ENCODE measurements at regions not wholly inside any gene's neighbourhood (a gene's known extent, or its start where the extent isn't known, plus 50 kb on each side); places are given as distances from the start of the nearest gene placed in this dataset.

DNA sequence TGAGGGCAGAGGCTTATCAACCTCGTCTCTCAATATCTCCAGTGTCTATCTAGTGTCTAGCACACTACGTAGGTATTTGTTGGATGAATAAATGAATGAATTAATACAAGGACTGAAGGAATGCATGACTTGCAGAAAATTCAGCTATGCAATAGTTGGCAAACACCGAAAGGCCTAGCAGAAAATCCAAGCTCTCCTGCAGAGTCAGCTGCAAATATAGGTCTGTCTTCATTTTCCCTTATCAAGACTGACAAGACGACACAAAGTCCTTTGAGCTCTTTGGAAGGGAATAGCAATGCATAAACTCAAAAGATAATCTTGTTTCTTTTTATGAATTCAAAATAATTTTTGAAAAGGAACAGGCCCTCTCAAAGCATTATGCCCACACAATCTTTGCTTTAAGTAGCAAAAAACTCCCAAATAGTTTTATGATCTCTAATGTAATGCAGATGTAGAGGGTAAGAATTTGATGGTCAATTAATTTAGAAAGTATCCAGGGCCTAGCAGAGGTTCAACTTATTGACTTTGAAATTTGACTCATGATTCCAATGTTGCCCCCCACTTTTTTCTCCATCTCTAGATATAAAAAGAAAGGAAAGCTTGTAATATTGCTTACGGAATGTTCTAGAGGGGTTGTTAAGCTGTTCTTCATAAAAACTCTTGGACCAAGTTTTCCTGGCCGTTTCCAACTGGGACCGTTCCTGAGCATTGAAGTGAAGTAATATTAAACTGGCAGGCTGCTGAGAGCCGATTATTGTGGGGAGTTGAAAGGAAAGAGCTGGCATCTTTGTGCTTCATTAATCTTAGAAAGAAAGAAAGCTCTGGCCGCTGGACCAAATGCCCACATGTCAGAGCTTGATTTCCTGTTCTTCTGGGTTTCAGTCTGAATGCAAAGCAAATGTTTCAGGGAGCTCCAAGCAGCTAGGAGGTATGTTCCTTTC lies 227.3 kb downstream of the HS3ST3A1 start:
- no CpG with 5 or more reads among the region's 9 CpGs for WGBS (ENCODE audit: extremely low coverage, insufficient coverage, low lambda C conversion rate)
- H3K27ac ChIP-seq (ENCODE audit: low read depth, low read length), result no peak overlapping the region
- H3K4me3 ChIP-seq (ENCODE audit: low read length), result no peak overlapping the region
- no peak overlapping the region for H4K5ac ChIP-seq (ENCODE audit: low read length)
- no peaks in the 10 kb centered on the region for H3K79me1 ChIP-seq (ENCODE audit: low read length)
- no peak overlapping the region for H3K18ac ChIP-seq (ENCODE audit: low read length)
- no peak overlapping the region for H3K56ac ChIP-seq (ENCODE audit: low read length)
- H3K9ac ChIP-seq (ENCODE audit: low read length), result no peak overlapping the region
- H4K8ac ChIP-seq (ENCODE audit: low read depth, low read length), result no peak overlapping the region
- H2BK15ac ChIP-seq (replicated peaks; ENCODE audit: low read depth), result no peak overlapping the region
- no peak overlapping the region for H3K4me2 ChIP-seq (ENCODE audit: low read length)
- H3K27me3 ChIP-seq (ENCODE audit: insufficient read depth, low read length, poor library complexity), result no peaks in the 10 kb centered on the region
- H3K79me2 ChIP-seq (ENCODE audit: control insufficient read depth, insufficient read depth, low read length), result no peaks in the 10 kb centered on the region
- H3K36me3 ChIP-seq (ENCODE audit: control insufficient read depth, insufficient read depth, low read length), result no peaks in the 10 kb centered on the region
- no peak overlapping the region for H2AK5ac ChIP-seq (ENCODE audit: low read length)
- H2BK5ac ChIP-seq (ENCODE audit: low read length), result no peak overlapping the region
- H3K23ac ChIP-seq (ENCODE audit: low read length), result no peak overlapping the region
- H2BK120ac ChIP-seq (ENCODE audit: low read depth, low read length), result no peak overlapping the region
- no peak for DNase-seq
- H3K4me1 ChIP-seq (ENCODE audit: control insufficient read depth, low read depth, low read length), result no peaks in the 10 kb centered on the region
- no peak overlapping the region for H3K4ac ChIP-seq (ENCODE audit: low read depth, low read length)

DNA sequence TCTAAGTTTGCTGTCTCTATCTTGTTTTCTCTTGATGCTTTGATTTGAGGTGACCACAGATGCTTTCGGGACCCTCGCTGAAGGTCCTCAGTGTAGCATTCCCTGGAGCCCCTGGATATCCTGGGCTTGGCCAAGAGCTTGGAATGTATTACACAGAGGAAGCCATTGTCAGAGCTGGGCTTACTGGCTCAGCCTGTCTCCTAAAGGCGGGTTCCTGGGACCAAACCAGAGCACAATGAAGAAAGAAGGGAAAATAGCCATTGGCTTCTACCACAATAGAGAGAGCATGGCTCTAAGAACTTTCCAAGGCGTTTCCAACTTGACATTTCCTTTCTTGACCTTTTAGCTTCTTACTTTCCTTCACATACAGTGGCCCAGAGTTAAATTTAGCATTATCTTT lies 229.3 kb downstream of the HS3ST3A1 start:
- WGBS (ENCODE audit: extremely low coverage, insufficient coverage, low lambda C conversion rate), result no CpG with 5 or more reads among the region's 4 CpGs

DNA sequence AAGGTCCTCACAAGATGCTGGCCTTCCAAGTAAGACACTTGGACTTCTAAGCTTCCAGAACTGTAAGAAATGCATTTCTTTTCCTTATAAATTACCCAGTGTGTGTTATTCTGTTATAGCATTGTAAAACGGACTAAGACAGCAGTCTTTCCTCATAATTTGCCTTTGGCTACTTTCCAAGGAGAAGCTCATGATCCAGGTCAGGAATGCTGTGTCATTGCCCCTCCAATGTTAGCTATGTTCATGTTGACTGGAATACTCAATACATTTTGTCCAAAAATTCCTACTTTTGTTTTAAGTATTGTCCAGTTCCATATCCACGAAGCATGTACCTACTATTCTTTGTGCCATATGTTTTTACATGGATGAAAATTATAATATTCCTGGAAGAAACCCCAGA lies 234.6 kb downstream of the HS3ST3A1 start:
- no peaks in the 10 kb centered on the region for H3K79me2 ChIP-seq (ENCODE audit: control insufficient read depth, insufficient read depth, low read length)
- no peaks in the 10 kb centered on the region for H3K4me1 ChIP-seq (ENCODE audit: control insufficient read depth, low read depth, low read length)
- no peak overlapping the region for H4K8ac ChIP-seq (ENCODE audit: low read depth, low read length)
- no peak overlapping the region for H2BK5ac ChIP-seq (ENCODE audit: low read length)
- H3K9ac ChIP-seq (ENCODE audit: low read length), result no peak overlapping the region
- no peak for DNase-seq
- WGBS (ENCODE audit: extremely low coverage, insufficient coverage, low lambda C conversion rate), result no CpG with 5 or more reads among the region's 2 CpGs
- no peak overlapping the region for H4K5ac ChIP-seq (ENCODE audit: low read length)
- no peak overlapping the region for H3K4me2 ChIP-seq (ENCODE audit: low read length)
- H3K23ac ChIP-seq (ENCODE audit: low read length), result no peak overlapping the region
- H2BK15ac ChIP-seq (replicated peaks; ENCODE audit: low read depth), result no peak overlapping the region
- no peak overlapping the region for H3K4me3 ChIP-seq (ENCODE audit: low read length)
- no peak overlapping the region for H2BK120ac ChIP-seq (ENCODE audit: low read depth, low read length)
- no peaks in the 10 kb centered on the region for H3K79me1 ChIP-seq (ENCODE audit: low read length)
- no peaks in the 10 kb centered on the region for H3K36me3 ChIP-seq (ENCODE audit: control insufficient read depth, insufficient read depth, low read length)
- no peak overlapping the region for H3K18ac ChIP-seq (ENCODE audit: low read length)
- H3K27me3 ChIP-seq (ENCODE audit: insufficient read depth, low read length, poor library complexity), result peaks cover 4% of the 10 kb centered on the region
- no peak overlapping the region for H2AK5ac ChIP-seq (ENCODE audit: low read length)
- H3K56ac ChIP-seq (ENCODE audit: low read length), result no peak overlapping the region
- no peak overlapping the region for H3K4ac ChIP-seq (ENCODE audit: low read depth, low read length)
- H3K27ac ChIP-seq (ENCODE audit: low read depth, low read length), result no peak overlapping the region

More for the DNA sequence above, 229.3 kb downstream of the HS3ST3A1 start:
- Histone ChIP-seq H2BK5ac (ENCODE audit: low read length) (no peak overlapping the region), H3K36me3 (ENCODE audit: control insufficient read depth, insufficient read depth, low read length) (no peaks in the 10 kb centered on the region), H3K27ac (ENCODE audit: low read depth, low read length) (no peak overlapping the region), H3K4ac (ENCODE audit: low read depth, low read length) (no peak overlapping the region), H3K4me3 (ENCODE audit: low read length) (no peak overlapping the region), H4K5ac (ENCODE audit: low read length) (no peak overlapping the region), H2BK120ac (ENCODE audit: low read depth, low read length) (no peak overlapping the region), H3K9ac (ENCODE audit: low read length) (no peak overlapping the region), H3K4me1 (ENCODE audit: control insufficient read depth, low read depth, low read length) (no peaks in the 10 kb centered on the region), H3K27me3 (ENCODE audit: insufficient read depth, low read length, poor library complexity) (no peaks in the 10 kb centered on the region), H4K8ac (ENCODE audit: low read depth, low read length) (no peak overlapping the region), H3K79me2 (ENCODE audit: control insufficient read depth, insufficient read depth, low read length) (no peaks in the 10 kb centered on the region), H3K4me2 (ENCODE audit: low read length) (no peak overlapping the region), H3K18ac (ENCODE audit: low read length) (no peak overlapping the region), H2AK5ac (ENCODE audit: low read length) (no peak overlapping the region), H3K79me1 (ENCODE audit: low read length) (no peaks in the 10 kb centered on the region), H3K56ac (ENCODE audit: low read length) (no peak overlapping the region), H2BK15ac (replicated peaks; ENCODE audit: low read depth) (no peak overlapping the region), H3K23ac (ENCODE audit: low read length) (no peak overlapping the region)
- DNase-seq, result no peak

DNA sequence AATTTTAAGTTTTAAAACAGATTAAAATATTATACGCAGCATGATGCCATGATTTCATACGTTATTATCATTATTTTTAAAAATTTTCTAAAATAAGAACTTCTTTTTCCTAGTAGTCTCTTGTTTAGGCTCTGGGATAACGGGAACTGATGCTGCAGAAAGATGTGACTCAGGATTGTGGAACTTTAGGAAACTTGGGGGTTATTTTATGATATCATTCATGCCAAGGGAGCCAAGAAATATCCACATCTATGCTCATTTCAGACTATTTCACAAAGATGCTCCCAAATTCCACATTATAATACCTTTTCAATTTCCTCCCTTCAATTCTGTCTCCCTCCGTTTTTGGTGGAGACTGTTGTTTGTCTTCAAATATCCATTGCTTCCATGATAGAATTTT lies 236.4 kb downstream of the HS3ST3A1 start:
- H4K8ac ChIP-seq (ENCODE audit: low read depth, low read length), result no peak overlapping the region
- H3K36me3 ChIP-seq (ENCODE audit: control insufficient read depth, insufficient read depth, low read length), result no peaks in the 10 kb centered on the region
- H3K23ac ChIP-seq (ENCODE audit: low read length), result no peak overlapping the region
- H3K4me1 ChIP-seq (ENCODE audit: control insufficient read depth, low read depth, low read length), result no peaks in the 10 kb centered on the region
- no peak overlapping the region for H3K9ac ChIP-seq (ENCODE audit: low read length)
- no peak overlapping the region for H2BK120ac ChIP-seq (ENCODE audit: low read depth, low read length)
- 100% methylated on average over 2 of the region's 4 CpGs for WGBS (ENCODE audit: extremely low coverage, insufficient coverage, low lambda C conversion rate)
- no peak overlapping the region for H3K27ac ChIP-seq (ENCODE audit: low read depth, low read length)
- no peak overlapping the region for H3K4me3 ChIP-seq (ENCODE audit: low read length)
- H3K4ac ChIP-seq (ENCODE audit: low read depth, low read length), result no peak overlapping the region
- no peak overlapping the region for H3K56ac ChIP-seq (ENCODE audit: low read length)
- no peak overlapping the region for H2BK5ac ChIP-seq (ENCODE audit: low read length)
- H3K79me1 ChIP-seq (ENCODE audit: low read length), result no peaks in the 10 kb centered on the region
- H2BK15ac ChIP-seq (replicated peaks; ENCODE audit: low read depth), result no peak overlapping the region
- peaks cover 6% of the 10 kb centered on the region for H3K27me3 ChIP-seq (ENCODE audit: insufficient read depth, low read length, poor library complexity)
- no peak overlapping the region for H4K5ac ChIP-seq (ENCODE audit: low read length)
- DNase-seq, result no peak
- no peak overlapping the region for H3K4me2 ChIP-seq (ENCODE audit: low read length)
- H3K18ac ChIP-seq (ENCODE audit: low read length), result no peak overlapping the region
- H2AK5ac ChIP-seq (ENCODE audit: low read length), result no peak overlapping the region
- no peaks in the 10 kb centered on the region for H3K79me2 ChIP-seq (ENCODE audit: control insufficient read depth, insufficient read depth, low read length)

DNA sequence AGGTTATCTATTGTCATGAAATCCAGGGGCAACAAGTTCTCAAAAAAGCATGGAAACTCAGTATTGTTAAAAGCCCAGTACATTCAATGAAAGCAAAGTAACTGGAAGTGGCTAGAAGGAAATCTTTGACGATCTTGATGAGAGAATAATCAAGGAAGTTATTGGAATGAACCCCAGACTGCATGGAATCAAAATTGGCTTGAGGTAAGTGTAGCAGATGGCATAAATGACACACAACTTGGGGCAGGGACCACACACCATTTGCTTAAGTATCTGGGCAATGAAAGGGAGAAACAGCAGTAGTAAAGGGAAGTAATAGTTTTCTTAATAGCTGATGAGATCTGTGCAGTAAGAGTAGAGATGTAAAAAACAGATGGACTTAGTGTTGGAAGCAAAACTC lies 238.0 kb downstream of the HS3ST3A1 start:
- WGBS (ENCODE audit: extremely low coverage, insufficient coverage, low lambda C conversion rate), result no CpG with 5 or more reads among the region's 1 CpG
- Histone ChIP-seq H3K36me3 (ENCODE audit: control insufficient read depth, insufficient read depth, low read length) (no peaks in the 10 kb centered on the region), H3K23ac (ENCODE audit: low read length) (no peak overlapping the region), H3K4me2 (ENCODE audit: low read length) (no peak overlapping the region), H3K56ac (ENCODE audit: low read length) (no peak overlapping the region), H3K79me1 (ENCODE audit: low read length) (no peaks in the 10 kb centered on the region), H3K18ac (ENCODE audit: low read length) (no peak overlapping the region), H4K8ac (ENCODE audit: low read depth, low read length) (no peak overlapping the region), H3K9ac (ENCODE audit: low read length) (no peak overlapping the region), H4K5ac (ENCODE audit: low read length) (no peak overlapping the region), H3K4me1 (ENCODE audit: control insufficient read depth, low read depth, low read length) (no peaks in the 10 kb centered on the region), H3K27ac (ENCODE audit: low read depth, low read length) (no peak overlapping the region), H3K4me3 (ENCODE audit: low read length) (no peak overlapping the region), H3K79me2 (ENCODE audit: control insufficient read depth, insufficient read depth, low read length) (no peaks in the 10 kb centered on the region), H2BK15ac (replicated peaks; ENCODE audit: low read depth) (no peak overlapping the region), H3K27me3 (ENCODE audit: insufficient read depth, low read length, poor library complexity) (peaks cover 6% of the 10 kb centered on the region), H3K4ac (ENCODE audit: low read depth, low read length) (no peak overlapping the region), H2BK5ac (ENCODE audit: low read length) (no peak overlapping the region), H2BK120ac (ENCODE audit: low read depth, low read length) (no peak overlapping the region), H2AK5ac (ENCODE audit: low read length) (no peak overlapping the region)
- no peak for DNase-seq

All from mesendoderm (in vitro differentiated cells).